ENCODE measurements at regions not wholly inside any gene's neighbourhood (a gene's known extent, or its start where the extent isn't known, plus 50 kb on each side); places are given as distances from the start of the nearest gene placed in this dataset.

GRCh38 chr11:92882828-92883611 is 86.4 kb upstream of the MTNR1B start:
- no peak for DNase-seq

- DNase-seq, result no peak
Observed at GRCh38 chr11:92885600-92885999, 83.9 kb upstream of the MTNR1B start.

DNA sequence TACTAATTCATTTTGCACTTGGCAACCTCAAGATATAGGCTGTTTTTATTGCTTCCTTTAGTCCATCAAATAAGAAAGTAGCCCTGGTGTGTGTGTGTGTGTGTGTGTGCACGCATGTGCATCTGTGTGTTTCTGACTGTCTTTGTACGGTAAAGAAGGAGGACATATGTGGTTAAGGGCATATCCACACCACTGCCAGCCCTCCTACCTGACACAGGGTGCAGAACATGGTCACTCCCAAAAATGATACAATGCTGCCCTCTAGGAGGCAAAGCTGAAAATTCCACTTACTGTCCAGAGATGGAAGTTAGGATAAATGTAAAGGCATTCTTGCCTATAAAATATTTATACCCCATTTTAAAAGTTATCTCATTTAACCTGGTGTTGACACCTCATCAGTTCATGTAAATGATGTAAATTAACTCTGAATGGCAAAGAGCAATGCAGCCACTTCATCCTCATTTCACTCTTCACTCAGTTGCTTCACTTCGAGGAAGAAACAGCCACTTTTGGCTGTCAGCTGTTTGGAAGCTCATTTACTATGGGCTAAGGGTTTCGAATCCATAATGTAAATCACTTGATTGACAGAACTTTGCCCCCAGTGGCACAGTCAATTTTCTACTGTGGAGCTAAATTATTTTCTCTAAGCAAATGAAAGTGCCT is 83.1 kb upstream of the MTNR1B start:
- peak; percentile 61 for DNase-seq

DNA sequence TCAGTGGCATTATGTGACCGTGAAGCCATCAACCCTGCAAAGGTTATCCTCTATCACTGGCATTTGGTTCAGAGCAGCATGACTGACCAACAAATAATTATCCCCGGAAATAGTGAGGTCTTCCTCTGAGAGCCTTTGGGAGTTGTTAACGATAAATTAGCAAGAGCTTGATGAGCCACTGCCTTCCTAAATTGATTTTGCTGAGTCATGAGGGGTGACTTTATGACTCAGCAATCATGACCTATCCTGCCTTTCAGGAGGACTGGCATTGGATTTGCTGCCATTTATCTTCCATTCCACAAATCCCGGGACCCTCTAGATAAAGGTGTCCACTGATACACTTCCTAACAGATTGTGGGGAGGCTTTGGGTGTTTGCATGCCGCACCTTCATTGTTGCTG is 80.8 kb upstream of the MTNR1B start:
- no peak for DNase-seq

DNA sequence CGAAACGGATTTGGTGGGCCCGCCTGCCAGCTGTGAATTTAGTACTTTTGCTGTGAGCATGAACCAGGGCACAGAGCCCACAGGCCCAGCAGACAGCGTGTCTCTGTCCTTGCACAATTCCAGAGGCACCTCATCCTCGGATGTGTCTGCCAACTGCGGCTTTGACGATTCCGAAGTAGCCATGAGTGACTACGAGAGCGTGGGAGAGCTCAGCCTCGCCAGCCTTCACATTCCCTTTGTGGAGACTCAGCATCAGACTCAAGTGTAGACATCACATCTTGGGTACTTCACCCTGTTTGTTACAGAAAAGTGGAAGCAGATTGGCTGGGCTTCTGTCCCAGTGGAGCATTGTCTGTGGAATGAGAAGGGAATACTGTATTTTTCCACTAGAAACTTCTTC is 78.6 kb upstream of the MTNR1B start:
- no peak for DNase-seq

- DNase-seq, result no peak
Observed at GRCh38 chr11:92892802-92893684, 76.4 kb upstream of the MTNR1B start.

GRCh38 chr11:92894197-92894596 is 75.3 kb upstream of the MTNR1B start:
- DNase-seq, result no peak

GRCh38 chr11:92897487-92897886 is 72.0 kb upstream of the MTNR1B start:
- no peak for DNase-seq

DNA sequence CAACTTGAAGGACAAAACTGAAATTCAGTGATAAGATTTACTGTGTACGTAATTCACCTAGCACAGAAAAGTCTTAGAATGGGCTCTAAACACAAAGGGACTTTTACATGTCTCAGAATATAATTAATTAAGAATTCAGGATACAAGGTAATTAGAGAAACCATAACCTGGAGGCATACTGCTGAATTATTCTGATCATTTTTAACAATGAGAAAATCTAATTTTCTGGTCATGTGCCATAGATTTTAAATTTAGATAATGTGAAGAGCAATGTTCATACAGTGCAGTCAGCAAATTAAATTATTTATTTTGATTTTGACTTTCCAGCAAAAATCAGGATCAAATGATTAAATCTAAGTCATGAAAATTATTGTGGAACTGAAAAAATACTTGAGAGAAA is 67.0 kb upstream of the MTNR1B start:
- no peak for DNase-seq

DNA sequence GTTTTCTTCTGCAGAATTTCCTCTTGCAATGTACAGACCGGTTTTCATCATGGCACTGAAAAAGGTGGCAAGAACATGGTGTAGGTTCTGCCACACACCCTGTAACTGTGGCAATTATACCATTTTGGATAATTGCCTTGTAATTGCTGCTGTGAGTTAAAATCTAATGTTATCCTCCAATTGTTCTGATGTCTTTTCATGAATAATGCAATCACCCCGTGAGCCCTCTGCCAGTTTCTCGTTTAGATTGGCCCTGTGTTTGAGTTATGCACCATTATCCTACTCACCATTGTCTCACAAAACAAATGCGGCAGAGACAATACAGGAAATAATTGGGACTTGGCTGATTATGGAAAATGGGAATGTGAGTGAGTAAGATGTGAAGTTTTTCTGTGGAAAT is 61.8 kb upstream of the MTNR1B start:
- no peak for DNase-seq

- no peak for DNase-seq
Observed at GRCh38 chr11:92909214-92909613, 60.2 kb upstream of the MTNR1B start.

DNA sequence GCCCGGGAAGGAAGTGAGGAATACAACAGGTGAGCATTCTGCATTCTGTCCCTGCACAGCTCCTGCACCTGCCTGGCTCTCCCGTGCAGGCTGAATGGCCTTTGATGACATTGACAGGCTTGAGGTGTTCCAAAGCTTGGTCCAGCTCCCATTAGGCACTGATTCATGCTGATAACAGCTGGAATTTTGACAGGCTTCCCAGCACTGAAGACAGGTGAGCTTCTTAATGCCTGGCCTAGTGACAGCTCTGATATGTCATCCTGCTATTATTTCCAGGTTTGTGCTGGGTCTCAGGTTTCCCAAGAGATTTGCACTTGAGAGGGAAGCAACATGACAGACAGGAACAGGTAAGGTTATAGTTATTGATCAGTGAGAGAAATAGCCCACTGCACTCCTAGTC is 58.0 kb upstream of the MTNR1B start:
- DNase-seq, result no peak

GRCh38 chr11:92915551-92915950 is 53.9 kb upstream of the MTNR1B start:
- DNase-seq, result no peak

DNA sequence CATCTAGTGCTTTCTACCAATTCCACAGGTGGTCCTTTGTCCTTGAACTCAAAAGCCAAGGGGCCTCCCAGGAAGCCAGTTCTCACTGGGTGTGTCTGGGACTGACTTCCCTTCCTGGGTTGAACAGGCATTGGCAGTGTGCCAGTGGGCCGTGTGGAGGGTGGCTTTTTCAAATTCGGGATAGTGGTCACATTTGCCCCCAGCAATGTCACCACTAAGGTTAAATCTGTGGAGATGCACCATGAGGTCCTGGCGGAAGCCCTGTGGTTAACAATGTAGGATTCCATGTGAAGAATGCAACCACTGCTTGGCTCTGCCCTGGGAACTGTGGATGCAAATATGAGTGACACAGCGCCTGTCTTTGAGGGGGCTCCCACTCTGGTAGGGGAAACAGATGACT is 53.2 kb upstream of the MTNR1B start:
- no peak for DNase-seq

DNA sequence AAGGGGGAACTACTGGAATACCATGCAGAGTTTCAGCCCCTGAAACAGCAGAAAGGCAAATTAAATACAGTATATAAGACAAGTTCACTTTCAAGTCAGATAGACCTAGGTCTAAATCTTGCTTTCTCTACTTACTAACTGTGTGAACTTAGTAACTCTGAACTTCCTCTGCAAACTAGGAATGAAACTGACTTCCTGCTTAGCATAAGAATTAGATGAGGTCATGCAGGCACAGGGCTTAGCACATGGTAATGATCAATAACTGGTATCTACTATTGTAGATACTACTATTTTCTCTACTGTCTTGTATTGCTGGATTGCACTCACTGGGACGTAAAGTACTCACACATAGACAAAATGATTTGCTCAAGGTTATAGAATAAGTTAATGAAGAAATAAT is 51.5 kb upstream of the MTNR1B start:
- no peak for DNase-seq

GRCh38 chr11:92919048-92919447 is 50.4 kb upstream of the MTNR1B start:
- no peak for DNase-seq

Measured in NCI-H2107 (cell line).